Suprapubic skin (tissue), 4 donors: ENCODE measurements at regions not wholly inside any gene's neighbourhood (a gene's known extent, or its start where the extent isn't known, plus 50 kb on each side); places are given as distances from the start of the nearest gene placed in this dataset.

Source experiments
- EP300 ChIP-seq: sonication (generic); formaldehyde crosslinking; IDR thresholded peaks from one replicate; pipeline ENCODE4 v1.6.1; 2017; ENCODE audit warnings: antibody characterized with exemption
- POLR2A ChIP-seq, 2 donors: fragments of 450-650 bp; IDR thresholded peaks; one replicate each; pipeline ENCODE4 v1.6.1; 2017; ENCODE audit warnings: antibody characterized with exemption in 2 of 2, mild to moderate bottlenecking in 2 of 2, moderate library complexity in 2 of 2
- POLR2AphosphoS5 ChIP-seq, 3 donors: sonication (generic); formaldehyde crosslinking; IDR thresholded peaks; one replicate each; pipeline ENCODE4 v1.6.1; 2017; ENCODE audit warnings: antibody characterized with exemption in 3 of 3
- TF ChIP-seq, protein P1 (sequence below), 2 donors: fragments of 200-600 bp in 1 of 2; fragments of 450-650 bp in 1 of 2; sonication (generic) in 1 of 2; IDR thresholded peaks; one replicate each; pipeline ENCODE4 v1.5.1; 2016 to 2019; ENCODE audit warnings: antibody characterized with exemption in 2 of 2, mild to moderate bottlenecking in 1 of 2, moderate library complexity in 1 of 2

DNA sequence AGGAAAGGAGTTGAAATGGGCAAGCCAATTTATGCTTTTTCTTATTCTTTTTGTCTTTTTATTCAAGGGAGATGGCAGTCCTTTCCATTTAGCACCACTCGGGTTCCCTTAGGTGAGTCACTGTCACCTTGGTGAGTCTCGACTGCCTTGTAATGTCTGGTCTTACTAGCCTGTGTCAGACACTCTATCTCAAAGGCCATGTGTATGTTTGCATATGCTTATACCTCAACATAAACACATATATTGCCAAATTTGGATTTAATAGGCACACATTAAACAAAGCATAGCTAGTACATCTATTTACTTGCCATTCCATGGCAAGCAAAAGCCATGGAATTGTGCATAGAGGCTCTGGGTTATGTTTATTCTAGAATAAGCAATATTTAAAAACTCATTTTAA lies 624.9 kb upstream of the FOXG1 start:
- no peak for TF ChIP-seq POLR2A (IDR thresholded peaks at IDR 0.05)
- TF ChIP-seq, protein P1, sequence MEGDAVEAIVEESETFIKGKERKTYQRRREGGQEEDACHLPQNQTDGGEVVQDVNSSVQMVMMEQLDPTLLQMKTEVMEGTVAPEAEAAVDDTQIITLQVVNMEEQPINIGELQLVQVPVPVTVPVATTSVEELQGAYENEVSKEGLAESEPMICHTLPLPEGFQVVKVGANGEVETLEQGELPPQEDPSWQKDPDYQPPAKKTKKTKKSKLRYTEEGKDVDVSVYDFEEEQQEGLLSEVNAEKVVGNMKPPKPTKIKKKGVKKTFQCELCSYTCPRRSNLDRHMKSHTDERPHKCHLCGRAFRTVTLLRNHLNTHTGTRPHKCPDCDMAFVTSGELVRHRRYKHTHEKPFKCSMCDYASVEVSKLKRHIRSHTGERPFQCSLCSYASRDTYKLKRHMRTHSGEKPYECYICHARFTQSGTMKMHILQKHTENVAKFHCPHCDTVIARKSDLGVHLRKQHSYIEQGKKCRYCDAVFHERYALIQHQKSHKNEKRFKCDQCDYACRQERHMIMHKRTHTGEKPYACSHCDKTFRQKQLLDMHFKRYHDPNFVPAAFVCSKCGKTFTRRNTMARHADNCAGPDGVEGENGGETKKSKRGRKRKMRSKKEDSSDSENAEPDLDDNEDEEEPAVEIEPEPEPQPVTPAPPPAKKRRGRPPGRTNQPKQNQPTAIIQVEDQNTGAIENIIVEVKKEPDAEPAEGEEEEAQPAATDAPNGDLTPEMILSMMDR (IDR thresholded peaks at IDR 0.05), result no peak
- TF ChIP-seq POLR2AphosphoS5 (IDR thresholded peaks at IDR 0.05), result no peak
- TF ChIP-seq EP300, result no peak
